ENCODE measurements at regions not wholly inside any gene's neighbourhood (a gene's known extent, or its start where the extent isn't known, plus 50 kb on each side); places are given as distances from the start of the nearest gene placed in this dataset.

- Histone ChIP-seq H3K36me3 (no peaks in the 10 kb centered on the region), H3K4me3 (no peak overlapping the region), H3K27me3 (replicated peaks; ENCODE audit: insufficient read depth) (no peaks in the 10 kb centered on the region), H3K27ac (no peak overlapping the region), H3K9me3 (no peaks in the 10 kb centered on the region), H3K4me1 (ENCODE audit: control insufficient read depth in 1 of 2, low read depth in 2 of 2) (no peaks in the 10 kb centered on the region)
- TF ChIP-seq CTCF (IDR thresholded peaks at IDR 0.05) = no peak
- no peak for DNase-seq (ENCODE audit: low spot score)
- ATAC-seq (ENCODE audit: insufficient number of reproducible peaks, low FRiP score, low read depth) = no peak
Observed at GRCh38 chr5:128631771-128632170, 93.7 kb upstream of the FBN2 start.

GRCh38 chr5:128632264-128632663 lies 94.2 kb upstream of the FBN2 start:
- DNase-seq (ENCODE audit: low spot score) (no peak), ATAC-seq (ENCODE audit: insufficient number of reproducible peaks, low FRiP score, low read depth) (no peak)
- Histone ChIP-seq H3K36me3 (no peaks in the 10 kb centered on the region), H3K4me3 (no peak overlapping the region), H3K27ac (no peak overlapping the region), H3K9me3 (no peaks in the 10 kb centered on the region), H3K4me1 (ENCODE audit: control insufficient read depth in 1 of 2, low read depth in 2 of 2) (no peaks in the 10 kb centered on the region), H3K27me3 (replicated peaks; ENCODE audit: insufficient read depth) (no peaks in the 10 kb centered on the region)
- no peak for TF ChIP-seq CTCF (IDR thresholded peaks at IDR 0.05)

GRCh38 chr5:128633901-128634300 lies 95.9 kb upstream of the FBN2 start:
- Histone ChIP-seq H3K4me3 (no peak overlapping the region), H3K4me1 (ENCODE audit: control insufficient read depth in 1 of 2, low read depth in 2 of 2) (no peaks in the 10 kb centered on the region), H3K36me3 (no peaks in the 10 kb centered on the region), H3K27me3 (replicated peaks; ENCODE audit: insufficient read depth) (no peaks in the 10 kb centered on the region), H3K27ac (no peak overlapping the region), H3K9me3 (no peaks in the 10 kb centered on the region)
- DNase-seq (ENCODE audit: low spot score) (no peak), ATAC-seq (ENCODE audit: insufficient number of reproducible peaks, low FRiP score, low read depth) (no peak)
- TF ChIP-seq CTCF (IDR thresholded peaks at IDR 0.05) = no peak

- no peak for TF ChIP-seq CTCF (IDR thresholded peaks at IDR 0.05)
- no peak for ATAC-seq (ENCODE audit: insufficient number of reproducible peaks, low FRiP score, low read depth)
Observed at GRCh38 chr5:128635379-128635778, 97.3 kb upstream of the FBN2 start.

GRCh38 chr5:128636361-128636760 lies 98.3 kb upstream of the FBN2 start:
- ATAC-seq (ENCODE audit: insufficient number of reproducible peaks, low FRiP score, low read depth) = no peak
- no peaks in the 10 kb centered on the region for H3K9me3 ChIP-seq
- H3K4me1 ChIP-seq (ENCODE audit: control insufficient read depth in 1 of 2, low read depth in 2 of 2) = no peaks in the 10 kb centered on the region
- no peaks in the 10 kb centered on the region for H3K27me3 ChIP-seq (replicated peaks; ENCODE audit: insufficient read depth)
- H3K4me3 ChIP-seq = no peak overlapping the region
- TF ChIP-seq CTCF (IDR thresholded peaks at IDR 0.05) = no peak
- no peak overlapping the region for H3K27ac ChIP-seq
- no peak for DNase-seq (ENCODE audit: low spot score)
- no peaks in the 10 kb centered on the region for H3K36me3 ChIP-seq

More at GRCh38 chr5:128635379-128635778, 97.3 kb upstream of the FBN2 start:
- Histone ChIP-seq H3K9me3 (no peaks in the 10 kb centered on the region), H3K4me3 (no peak overlapping the region), H3K27me3 (replicated peaks; ENCODE audit: insufficient read depth) (no peaks in the 10 kb centered on the region), H3K27ac (no peak overlapping the region), H3K4me1 (ENCODE audit: control insufficient read depth in 1 of 2, low read depth in 2 of 2) (no peaks in the 10 kb centered on the region), H3K36me3 (no peaks in the 10 kb centered on the region)
- no peak for DNase-seq (ENCODE audit: low spot score)
